HG02610 (cell line): ENCODE measurements at regions not wholly inside any gene's neighbourhood (a gene's known extent, or its start where the extent isn't known, plus 50 kb on each side); places are given as distances from the start of the nearest gene placed in this dataset.

Experiments
- ATAC-seq: cut with Tn5 transposase; IDR thresholded peaks from one replicate; pipeline ENCODE4 v1.9.1; 2021; ENCODE audit warnings: mild to moderate bottlenecking, moderate library complexity; ENCODE audit not compliant: unreplicated experiment

DNA sequence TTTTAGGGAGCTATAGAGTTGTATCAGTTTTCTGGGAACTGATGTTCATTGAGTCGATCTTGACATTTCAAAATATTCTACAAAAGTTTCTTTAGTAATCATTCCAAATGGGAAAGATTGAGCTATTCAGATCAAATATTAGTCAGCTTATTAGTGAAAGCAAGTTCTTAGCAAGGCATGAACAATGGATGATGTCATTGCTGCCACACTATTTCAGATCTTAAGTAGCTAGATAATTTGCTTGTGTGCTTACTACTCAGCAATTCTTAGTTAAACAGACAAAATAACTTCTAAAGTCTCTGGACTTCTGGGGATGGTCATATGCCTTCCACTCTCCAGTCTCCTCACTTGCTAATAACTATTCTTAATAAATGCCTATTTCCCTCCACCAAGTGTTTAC is 69.0 kb upstream of the CDH8 start:
- no peak for ATAC-seq

DNA sequence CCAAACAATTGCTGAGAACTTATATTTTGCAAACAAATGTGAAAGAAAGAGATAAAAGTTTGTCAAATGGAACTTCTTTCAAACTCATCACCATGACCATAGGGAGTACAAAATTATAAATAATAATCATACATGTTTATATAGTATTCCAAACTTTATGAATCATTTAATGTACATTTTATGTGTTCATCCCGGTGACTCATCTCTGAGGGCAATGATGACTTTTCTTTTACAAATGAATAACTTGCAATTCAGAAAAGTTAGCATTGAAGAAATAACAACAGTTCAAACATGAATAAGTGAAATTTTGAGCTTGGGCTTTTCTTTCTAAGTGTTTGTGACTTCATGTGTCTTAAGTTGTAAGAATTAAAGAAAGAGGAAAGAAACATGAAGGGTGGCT is 66.3 kb upstream of the CDH8 start:
- ATAC-seq = no peak

DNA sequence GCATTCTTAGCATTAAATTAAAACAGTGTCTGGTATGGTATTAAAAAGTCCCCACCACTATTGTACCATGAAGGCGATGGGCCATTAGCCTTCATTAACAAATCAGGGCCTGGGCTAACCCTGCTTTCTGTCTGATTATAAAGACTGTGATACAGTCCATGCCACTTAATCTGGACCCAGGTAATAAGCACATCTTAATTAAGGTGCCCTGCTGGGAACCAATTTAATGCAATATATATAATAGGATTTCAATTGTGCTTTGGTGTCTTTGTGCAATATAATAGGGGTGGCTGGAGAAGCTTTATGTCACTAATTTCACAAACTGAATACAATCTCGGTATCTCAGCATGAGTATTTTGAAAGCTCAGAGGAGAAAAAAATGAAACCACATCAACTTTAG is 64.4 kb upstream of the CDH8 start:
- ATAC-seq = no peak

DNA sequence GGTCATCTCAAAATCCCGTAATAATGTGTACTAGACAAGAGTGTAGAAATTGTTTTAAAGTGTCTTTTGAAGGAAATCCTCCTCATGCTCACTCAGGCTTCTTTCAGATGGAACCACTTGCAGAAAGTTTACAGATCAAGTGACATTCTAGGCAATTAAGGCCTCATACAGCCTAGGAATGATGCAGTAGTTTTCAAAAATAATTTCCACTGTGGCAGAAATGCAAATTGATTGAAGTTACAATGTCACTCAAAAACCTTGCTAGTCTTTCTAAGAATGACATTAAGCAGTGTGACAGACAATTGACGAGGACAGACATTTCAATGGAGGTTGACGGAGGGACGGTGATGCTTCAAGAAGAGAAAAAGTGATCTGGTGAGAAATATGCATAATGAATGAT is 53.5 kb upstream of the CDH8 start:
- no peak for ATAC-seq

DNA sequence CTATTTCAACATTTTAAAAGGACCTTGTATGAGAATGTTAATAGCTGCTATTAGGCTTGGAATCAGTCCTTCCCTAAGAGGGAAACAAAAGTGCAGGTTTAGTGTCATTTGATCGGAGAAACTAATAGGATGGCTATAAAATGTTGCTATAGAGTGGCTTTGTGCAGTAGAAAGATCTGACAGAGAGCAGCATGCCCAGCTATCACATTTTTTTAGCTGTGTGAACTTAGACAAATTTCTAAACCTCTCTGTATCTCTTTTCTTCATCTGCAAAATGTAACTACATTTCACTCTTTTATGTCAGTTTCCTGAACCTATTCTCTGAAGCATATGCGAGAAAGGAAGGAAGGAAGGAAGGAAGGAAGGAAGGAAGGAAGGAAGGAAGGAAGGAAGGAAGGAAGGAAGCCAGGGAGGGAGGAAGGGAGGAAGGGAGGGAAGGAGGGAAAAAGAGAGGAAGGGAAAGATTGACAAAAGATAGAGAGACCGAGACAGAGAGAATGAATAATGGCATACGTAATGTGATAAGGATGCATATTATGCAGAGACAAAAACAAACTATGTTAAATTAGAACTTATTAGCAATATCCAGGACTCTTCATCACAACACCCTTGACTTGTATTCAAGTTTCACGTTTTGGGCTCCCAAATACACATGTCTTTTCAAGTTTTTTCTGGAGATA is 52.6 kb upstream of the CDH8 start:
- no peak for ATAC-seq
